Heart left ventricle (tissue), 13 donors: ENCODE measurements at regions not wholly inside any gene's neighbourhood (a gene's known extent, or its start where the extent isn't known, plus 50 kb on each side); places are given as distances from the start of the nearest gene placed in this dataset.

Experiments
- CTCF ChIP-seq, 12 donors: fragments of 200-600 bp; sonication (generic) in 4 of 12; IDR thresholded peaks; one replicate each; pipeline versions ENCODE4 v1.5.0 to v1.8.0; 2018 to 2022; ENCODE audit warnings: antibody characterized with exemption in 12 of 12, mild to moderate bottlenecking in 5 of 12
- POLR2A ChIP-seq, 2 donors: fragments of 450-650 bp; IDR thresholded peaks; one replicate each; pipeline ENCODE4 v1.6.1; 2017; ENCODE audit warnings: antibody characterized with exemption in 2 of 2, mild to moderate bottlenecking in 2 of 2, moderate library complexity in 2 of 2
- donor health status: ischemic (EF 13 %, LVEDD 7.1; RV severe dilation, severe dysfunction).
- donor health status: DM: no; HTN: yes; CAD: no.
- donor health status: DM: no; HTN: no; CAD: no.
- donor health status: ischemic (EF 25% LVEDD 6.9; RV normal size, moderate dysfunction).
- donor health status: ischemic (EF 25% LVEDD 5.7; RV mildly dilated, moderate dysfunction).
- donor health status: ischemic (EF 35%, LVEDD 5.7; RV mildly dilated, moderate dysfunction).
- donor health status: nonischemic (EF 11% LVEDD 7.7; RV severe dilation, severe dysfunction).
- donor health status: DM: yes; HTN: yes; CAD: no.
- donor health status: PGD.
- donor health status: ischemic (EF 29% LVEDD 5.4; RV normal size, mild dysfunction).
- donor health status: nonischemic (EF 23%, LVEDD 6.1; RV moderate dilation, normal function).

- TF ChIP-seq CTCF (IDR thresholded peaks at IDR 0.05) = no peak
- no peak for TF ChIP-seq POLR2A (IDR thresholded peaks at IDR 0.05)
Observed at GRCh38 chr6:126939784-126940183, 178.7 kb upstream of the RSPO3 start.
